SW480 (cell line): ENCODE measurements at regions not wholly inside any gene's neighbourhood (a gene's known extent, or its start where the extent isn't known, plus 50 kb on each side); places are given as distances from the start of the nearest gene placed in this dataset.

Source experiments
- DNase-seq: peaks from one replicate; pipeline ENCODE4 v3.0.0-alpha.2; 2016; ENCODE audit warnings: low spot score

DNA sequence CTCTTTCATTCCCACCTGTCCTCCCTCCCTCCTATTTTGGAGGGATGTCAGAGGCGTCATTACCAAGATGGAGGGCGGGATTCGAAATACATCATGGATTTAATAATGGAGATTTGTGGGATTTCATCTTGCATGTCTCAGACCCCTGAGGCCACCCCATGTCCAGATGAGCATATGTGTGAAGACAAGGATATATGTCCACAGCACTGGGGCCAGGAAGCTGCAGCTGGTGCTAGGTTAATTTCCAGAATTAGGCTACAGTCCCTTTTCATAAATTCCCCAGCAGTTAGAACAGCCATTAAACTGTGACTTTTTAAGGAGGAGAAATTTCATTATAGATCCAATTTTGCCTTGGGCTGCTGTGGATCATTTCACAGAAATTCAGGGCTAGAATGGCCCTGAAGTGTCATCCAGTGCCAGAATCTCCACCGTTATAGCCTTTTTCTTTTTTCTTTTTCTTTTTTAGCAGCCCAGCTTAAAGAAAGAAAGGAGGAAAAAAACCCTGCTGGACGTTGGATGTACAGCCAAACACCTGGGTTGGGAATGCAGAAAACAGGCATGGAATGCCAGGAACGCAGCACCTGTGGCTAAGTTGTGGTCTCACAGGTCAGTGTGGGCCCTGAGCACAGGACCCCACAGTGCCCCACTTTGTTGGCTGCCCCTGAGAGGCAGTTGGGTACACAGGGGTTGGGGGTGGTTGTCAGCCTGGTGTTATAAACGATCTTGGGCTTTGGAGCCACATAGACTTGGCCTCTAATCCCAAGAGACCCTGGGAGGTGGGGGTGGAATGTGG lies 50.2 kb upstream of the CXCL14 start:
- peak; percentile 53 for DNase-seq
